ENCODE measurements at regions not wholly inside any gene's neighbourhood (a gene's known extent, or its start where the extent isn't known, plus 50 kb on each side); places are given as distances from the start of the nearest gene placed in this dataset.

DNA sequence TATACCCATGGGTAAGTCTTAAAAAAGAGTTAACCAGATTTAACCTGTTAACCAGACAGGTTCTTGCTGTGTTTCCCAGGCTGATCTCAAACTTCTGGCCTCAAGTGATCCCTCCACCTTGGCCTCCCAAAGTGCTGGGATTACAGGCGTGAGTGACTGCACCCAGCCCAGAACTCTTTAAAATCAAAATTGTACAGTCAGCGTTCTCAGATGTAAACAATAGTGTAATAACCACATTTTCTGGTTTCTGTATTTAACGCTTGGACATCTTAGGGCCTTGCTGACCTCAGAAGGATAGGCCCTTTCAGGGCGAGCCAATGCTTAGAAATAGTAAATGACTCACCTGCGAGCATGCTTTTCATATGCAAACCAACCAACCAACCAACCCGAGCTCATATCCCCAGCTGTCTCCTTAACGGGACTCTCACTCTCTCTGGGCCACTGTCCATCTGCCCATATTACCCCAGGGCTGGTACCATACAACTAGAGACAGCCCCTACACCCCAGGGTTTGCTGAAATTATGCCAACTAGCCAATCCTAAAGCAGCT is 415.0 kb upstream of the XYLT1 start:
- no peaks in the 10 kb centered on the region for H3K36me3 Mint-ChIP-seq (ENCODE audit: low read depth)
- DNase-seq (ENCODE audit: low spot score), result no peak
- no peak overlapping the region for H3K4me3 Mint-ChIP-seq
- no peak overlapping the region for H3K27ac Mint-ChIP-seq
- no peaks in the 10 kb centered on the region for H3K4me1 Mint-ChIP-seq (ENCODE audit: low read depth)
- peaks cover 4% of the 10 kb centered on the region for H3K27me3 Mint-ChIP-seq (ENCODE audit: insufficient read depth)
- no peaks in the 10 kb centered on the region for H3K9me3 Mint-ChIP-seq
- intact Hi-C loops (cut with micrococcal nuclease), result no loop called here

DNA sequence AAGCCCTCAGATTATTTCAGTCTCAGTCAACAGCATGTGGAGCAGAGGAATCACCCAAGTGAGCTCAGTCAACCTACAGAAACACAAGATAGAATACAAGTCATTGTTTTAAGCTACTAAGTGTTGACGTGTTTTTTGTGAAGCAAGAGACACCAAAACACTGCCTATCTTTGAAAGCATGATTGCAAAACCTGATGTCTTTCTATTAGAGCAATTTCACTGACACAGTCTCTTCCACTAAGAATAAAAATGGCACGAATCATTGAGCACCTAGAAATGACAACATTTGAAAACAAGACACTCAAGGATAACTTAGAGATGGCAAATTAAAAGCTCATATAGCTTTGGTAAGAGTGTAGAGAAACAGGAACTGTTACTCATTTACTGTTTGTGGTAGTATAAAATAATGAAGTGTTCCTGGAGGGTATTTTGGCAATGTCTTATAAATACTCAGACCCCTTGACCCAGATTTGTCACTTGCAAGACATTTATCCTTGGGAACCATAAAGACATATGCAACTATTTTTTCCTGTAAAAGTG is 407.1 kb upstream of the XYLT1 start:
- no peak for DNase-seq (ENCODE audit: low spot score)
- intact Hi-C loops (cut with micrococcal nuclease), result no loop called here

DNA sequence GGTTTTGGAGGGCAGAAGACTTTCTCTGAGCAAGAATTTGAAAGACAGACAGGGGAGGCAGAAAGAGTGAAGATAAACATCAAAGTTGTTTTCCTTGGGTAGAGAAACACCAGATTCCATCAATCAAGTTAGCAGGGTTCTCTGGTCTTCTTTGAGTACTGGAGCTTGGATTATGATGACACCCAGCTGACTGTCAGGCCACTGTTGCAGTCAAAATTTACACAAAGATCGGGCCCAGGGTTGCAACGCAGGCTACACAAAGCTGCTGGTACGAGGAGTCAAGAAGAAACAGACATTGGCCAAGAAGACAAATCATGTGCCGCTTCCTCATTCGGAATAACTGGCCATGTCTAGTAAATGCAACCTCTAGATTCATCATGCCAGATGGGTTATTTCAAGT is 396.2 kb upstream of the XYLT1 start:
- DNase-seq (ENCODE audit: low spot score), result no peak
- Mint-ChIP-seq H3K27ac (no peak overlapping the region), H3K36me3 (ENCODE audit: low read depth) (no peaks in the 10 kb centered on the region), H3K9me3 (no peaks in the 10 kb centered on the region), H3K4me1 (ENCODE audit: low read depth) (no peaks in the 10 kb centered on the region), H3K27me3 (ENCODE audit: insufficient read depth) (peaks cover 2% of the 10 kb centered on the region), H3K4me3 (no peak overlapping the region)
- intact Hi-C loops (cut with micrococcal nuclease), result no loop called here

More for the DNA sequence above, 407.1 kb upstream of the XYLT1 start:
- Mint-ChIP-seq H3K27ac (no peak overlapping the region), H3K27me3 (ENCODE audit: insufficient read depth) (peaks cover 1% of the 10 kb centered on the region), H3K36me3 (ENCODE audit: low read depth) (no peaks in the 10 kb centered on the region), H3K4me1 (ENCODE audit: low read depth) (no peaks in the 10 kb centered on the region), H3K4me3 (no peak overlapping the region), H3K9me3 (no peaks in the 10 kb centered on the region)

DNA sequence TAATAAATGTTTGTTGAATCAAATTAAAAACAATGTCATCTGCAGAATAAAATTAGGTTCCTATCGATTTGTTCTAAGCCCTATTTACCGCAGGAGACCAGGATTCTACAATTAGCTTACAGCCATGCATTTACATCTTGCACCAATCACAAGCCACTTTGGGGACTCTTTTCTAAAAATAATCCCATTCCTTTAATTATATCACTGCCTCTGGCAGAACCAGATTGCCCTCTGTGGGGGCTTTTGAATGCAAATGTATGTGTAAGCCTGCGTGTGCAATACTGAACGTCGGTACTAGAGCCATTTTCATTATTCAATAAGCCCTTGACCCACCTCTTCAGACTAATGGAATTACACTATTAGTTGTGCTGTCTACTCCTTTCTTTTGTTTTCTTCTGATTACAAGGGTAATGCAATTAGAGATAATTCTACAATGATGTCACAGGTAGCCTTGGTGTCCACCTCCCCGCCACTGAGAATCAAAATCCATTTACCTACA is 391.3 kb upstream of the XYLT1 start:
- intact Hi-C loops (cut with micrococcal nuclease), result no loop called here
- Mint-ChIP-seq H3K27me3 (ENCODE audit: insufficient read depth) (no peaks in the 10 kb centered on the region), H3K36me3 (ENCODE audit: low read depth) (no peaks in the 10 kb centered on the region), H3K4me3 (no peak overlapping the region), H3K9me3 (no peaks in the 10 kb centered on the region), H3K27ac (no peak overlapping the region), H3K4me1 (ENCODE audit: low read depth) (no peaks in the 10 kb centered on the region)
- DNase-seq (ENCODE audit: low spot score), result no peak

DNA sequence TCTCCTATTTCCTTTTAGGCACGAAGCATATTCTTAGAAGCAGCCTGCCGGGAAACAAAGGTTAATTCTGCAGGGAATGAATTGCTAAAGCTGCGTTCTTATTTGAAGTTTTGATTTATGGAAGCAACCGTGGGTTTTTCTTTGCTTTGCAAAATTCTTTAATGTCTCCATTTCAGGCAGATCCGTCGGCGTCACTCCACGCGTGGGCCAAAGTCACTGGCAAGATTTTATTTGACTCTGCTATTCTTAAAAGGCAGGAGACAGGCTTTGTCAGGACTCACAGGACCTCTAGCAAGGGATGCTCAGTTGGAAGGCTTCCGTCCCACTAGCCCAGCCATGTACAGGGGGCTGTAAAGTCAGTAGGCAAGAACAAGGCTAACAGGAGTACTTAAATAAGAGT is 387.3 kb upstream of the XYLT1 start:
- DNase-seq (ENCODE audit: low spot score), result no peak
- Mint-ChIP-seq H3K27me3 (ENCODE audit: insufficient read depth) (no peaks in the 10 kb centered on the region), H3K9me3 (no peaks in the 10 kb centered on the region), H3K4me1 (ENCODE audit: low read depth) (no peaks in the 10 kb centered on the region), H3K36me3 (ENCODE audit: low read depth) (no peaks in the 10 kb centered on the region), H3K4me3 (no peak overlapping the region), H3K27ac (no peak overlapping the region)
- intact Hi-C loops (cut with micrococcal nuclease), result no loop called here

DNA sequence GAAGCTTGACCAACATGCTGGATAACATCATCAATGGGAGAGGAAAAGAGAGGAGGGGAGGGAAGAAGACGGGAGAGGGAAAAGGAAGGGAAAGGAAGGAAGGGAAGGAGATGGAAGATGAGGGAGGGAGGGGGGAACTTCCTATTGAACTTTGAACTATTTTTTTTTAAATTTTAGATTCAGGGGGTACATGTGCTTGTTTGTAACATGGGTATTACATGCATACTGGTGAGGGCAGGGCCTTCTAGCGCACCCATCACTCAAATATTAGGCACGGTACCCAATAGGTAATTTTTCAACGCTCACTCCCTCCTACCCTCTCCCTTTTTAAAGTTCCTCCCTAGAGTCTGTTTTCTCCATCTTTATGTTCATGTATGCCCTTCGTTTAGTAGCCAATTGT is 383.2 kb upstream of the XYLT1 start:
- Mint-ChIP-seq H3K27me3 (ENCODE audit: insufficient read depth) (no peaks in the 10 kb centered on the region), H3K4me3 (no peak overlapping the region), H3K27ac (no peak overlapping the region), H3K9me3 (no peaks in the 10 kb centered on the region), H3K36me3 (ENCODE audit: low read depth) (no peaks in the 10 kb centered on the region), H3K4me1 (ENCODE audit: low read depth) (no peaks in the 10 kb centered on the region)
- no peak for DNase-seq (ENCODE audit: low spot score)
- intact Hi-C loops (cut with micrococcal nuclease), result no loop called here

DNA sequence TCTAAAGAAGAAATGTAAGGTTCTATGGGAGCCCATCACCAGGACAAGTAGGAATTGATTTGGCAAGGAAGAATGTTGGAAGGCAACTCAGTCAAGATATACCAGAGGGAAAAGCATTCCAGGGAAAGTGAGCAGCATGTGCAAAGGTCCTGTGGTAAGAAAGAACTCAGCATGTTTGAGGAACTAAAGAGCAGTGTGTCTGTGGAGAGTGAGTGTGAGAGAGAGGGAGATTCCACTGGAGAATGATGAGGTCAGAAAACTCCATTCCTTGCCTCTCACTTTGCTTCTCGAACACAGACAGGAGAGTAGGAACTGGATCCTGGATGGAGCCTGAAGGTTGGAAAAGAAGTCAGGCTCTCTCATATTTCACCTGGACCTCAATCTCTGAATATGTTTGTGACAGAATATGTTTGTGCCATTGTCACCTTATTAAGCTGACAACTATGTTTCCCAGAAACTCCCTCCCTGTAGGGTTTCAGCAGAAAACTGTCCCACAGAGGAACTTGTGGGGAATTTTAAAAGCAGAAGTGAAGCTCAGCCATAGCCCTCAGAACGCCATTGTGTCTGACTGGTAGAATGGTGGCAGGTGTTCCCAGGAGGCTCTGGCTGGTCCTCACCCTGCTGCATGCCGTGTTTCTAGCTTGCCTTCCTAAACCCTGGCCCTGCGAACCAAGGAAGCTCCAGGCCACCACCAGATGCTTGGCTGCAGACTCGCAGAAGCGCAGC is 382.4 kb upstream of the XYLT1 start:
- Mint-ChIP-seq H3K4me1 (ENCODE audit: low read depth) (no peaks in the 10 kb centered on the region), H3K27me3 (ENCODE audit: insufficient read depth) (no peaks in the 10 kb centered on the region), H3K9me3 (no peaks in the 10 kb centered on the region), H3K4me3 (no peak overlapping the region), H3K36me3 (ENCODE audit: low read depth) (no peaks in the 10 kb centered on the region), H3K27ac (no peak overlapping the region)
- no peak for DNase-seq (ENCODE audit: low spot score)
- intact Hi-C loops (cut with micrococcal nuclease), result no loop called here

DNA sequence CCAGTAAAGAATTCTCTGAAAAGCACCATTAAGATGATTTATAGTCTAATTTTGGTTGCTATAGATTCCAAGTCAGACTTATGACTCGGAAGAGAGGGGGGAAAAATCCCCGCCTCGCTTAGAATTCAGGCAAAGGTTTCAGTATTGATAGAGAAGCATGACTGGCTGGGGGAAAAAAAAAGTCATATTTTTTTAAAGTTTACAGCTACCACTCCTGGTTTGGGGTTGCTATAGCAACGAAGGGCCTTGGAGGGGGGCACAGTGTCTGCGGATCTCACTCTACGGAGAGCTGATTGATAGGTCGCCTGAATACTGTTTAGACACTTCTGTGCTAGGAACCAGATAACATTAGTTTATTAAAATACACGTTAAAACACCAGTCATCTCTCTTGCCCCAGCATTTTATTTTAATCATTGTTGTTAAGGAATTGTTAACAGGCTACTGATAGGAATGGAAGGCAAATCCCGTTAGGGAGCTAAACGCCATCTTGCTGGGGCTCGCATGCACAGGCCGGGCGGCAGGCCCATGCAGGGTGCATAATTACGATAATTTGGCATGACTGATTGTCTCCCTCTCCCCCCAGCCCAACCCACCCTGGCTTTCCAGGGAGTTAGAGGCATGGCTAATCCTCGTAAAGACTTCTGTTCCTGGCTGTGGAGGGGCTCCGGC is 380.0 kb upstream of the XYLT1 start:
- intact Hi-C loops (cut with micrococcal nuclease), result no loop called here

DNA sequence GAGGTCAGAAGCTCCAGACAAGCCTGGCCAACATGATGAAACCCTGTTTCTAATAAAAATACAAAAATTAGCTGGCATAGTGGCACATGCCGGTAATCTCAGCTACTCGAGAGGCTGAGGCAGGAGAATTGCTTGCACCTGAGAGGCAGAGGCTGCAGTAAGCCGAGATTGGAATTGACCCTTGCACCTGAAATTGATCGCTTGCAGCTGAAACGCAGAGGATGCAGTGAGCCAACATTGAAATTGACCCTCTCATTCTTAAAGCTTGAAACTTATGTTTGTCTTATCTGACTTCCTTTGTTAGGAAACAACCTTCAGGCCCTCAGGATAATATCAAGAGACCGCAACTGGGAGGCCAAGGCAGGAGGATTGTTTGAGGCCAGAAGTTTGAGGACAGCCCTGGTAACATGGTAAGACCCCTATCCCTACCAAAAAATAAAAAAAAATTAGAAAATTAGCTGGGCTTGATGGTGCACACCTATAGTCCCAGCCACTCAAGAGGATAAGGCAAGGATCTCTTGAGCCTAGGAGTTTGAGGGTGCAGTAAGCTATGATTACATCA is 376.6 kb upstream of the XYLT1 start:
- no peak overlapping the region for H3K27ac Mint-ChIP-seq
- no peak overlapping the region for H3K4me3 Mint-ChIP-seq
- no peaks in the 10 kb centered on the region for H3K9me3 Mint-ChIP-seq
- H3K27me3 Mint-ChIP-seq (ENCODE audit: insufficient read depth), result no peaks in the 10 kb centered on the region
- DNase-seq (ENCODE audit: low spot score), result no peak
- no peaks in the 10 kb centered on the region for H3K36me3 Mint-ChIP-seq (ENCODE audit: low read depth)
- intact Hi-C loops (cut with micrococcal nuclease), result no loop called here
- H3K4me1 Mint-ChIP-seq (ENCODE audit: low read depth), result no peaks in the 10 kb centered on the region

More for the DNA sequence above, 380.0 kb upstream of the XYLT1 start:
- Mint-ChIP-seq H3K27me3 (ENCODE audit: insufficient read depth) (no peaks in the 10 kb centered on the region), H3K4me3 (no peak overlapping the region), H3K4me1 (ENCODE audit: low read depth) (no peaks in the 10 kb centered on the region), H3K27ac (no peak overlapping the region), H3K9me3 (no peaks in the 10 kb centered on the region), H3K36me3 (ENCODE audit: low read depth) (no peaks in the 10 kb centered on the region)
- no peak for DNase-seq (ENCODE audit: low spot score)

DNA sequence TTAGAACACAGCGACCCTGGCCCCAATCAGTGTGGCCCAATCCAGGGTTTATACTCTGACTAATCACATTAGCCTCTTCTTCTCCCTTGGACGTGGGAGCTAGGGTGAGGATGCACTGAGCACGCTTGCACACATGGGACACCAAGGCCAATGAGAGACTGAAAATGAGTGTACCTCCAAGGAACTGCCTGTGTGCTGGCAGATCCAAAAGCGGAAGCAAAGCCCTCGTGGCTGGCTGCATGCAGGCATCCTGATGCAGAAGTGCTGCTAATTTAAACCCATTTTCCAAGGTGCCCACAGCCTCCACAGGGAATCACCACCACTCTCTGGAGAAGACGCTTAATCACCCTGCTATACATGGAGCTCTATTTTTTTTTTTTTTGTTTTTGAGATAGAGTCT is 375.3 kb upstream of the XYLT1 start:
- H3K36me3 Mint-ChIP-seq (ENCODE audit: low read depth), result no peaks in the 10 kb centered on the region
- H3K27ac Mint-ChIP-seq, result no peak overlapping the region
- H3K4me3 Mint-ChIP-seq, result no peak overlapping the region
- no peaks in the 10 kb centered on the region for H3K4me1 Mint-ChIP-seq (ENCODE audit: low read depth)
- H3K9me3 Mint-ChIP-seq, result no peaks in the 10 kb centered on the region
- intact Hi-C loops (cut with micrococcal nuclease), result no loop called here
- no peak for DNase-seq (ENCODE audit: low spot score)
- no peaks in the 10 kb centered on the region for H3K27me3 Mint-ChIP-seq (ENCODE audit: insufficient read depth)

DNA sequence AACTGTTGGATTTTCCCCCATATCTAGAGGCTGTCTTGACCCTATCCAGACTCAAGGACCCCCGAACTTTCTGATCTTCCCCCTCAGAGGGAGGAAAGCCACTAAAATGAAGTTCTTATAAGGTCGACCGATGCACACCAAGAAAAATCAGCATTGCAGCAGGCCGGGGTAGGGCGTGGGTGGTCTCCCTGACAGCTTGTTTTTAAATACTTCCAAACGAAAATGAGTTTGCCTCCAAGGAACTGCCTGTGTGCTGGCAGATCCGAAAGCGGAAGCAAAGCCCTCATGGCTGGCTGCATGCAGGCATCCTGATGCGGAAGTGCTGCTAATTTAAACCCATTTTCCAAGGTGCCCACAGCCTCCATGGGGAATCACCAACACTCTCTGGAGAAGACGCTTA is 374.3 kb upstream of the XYLT1 start:
- Mint-ChIP-seq H3K36me3 (ENCODE audit: low read depth) (no peaks in the 10 kb centered on the region), H3K9me3 (no peaks in the 10 kb centered on the region), H3K27ac (no peak overlapping the region), H3K4me3 (no peak overlapping the region), H3K4me1 (ENCODE audit: low read depth) (no peaks in the 10 kb centered on the region), H3K27me3 (ENCODE audit: insufficient read depth) (no peaks in the 10 kb centered on the region)
- DNase-seq (ENCODE audit: low spot score), result no peak
- intact Hi-C loops (cut with micrococcal nuclease), result no loop called here

DNA sequence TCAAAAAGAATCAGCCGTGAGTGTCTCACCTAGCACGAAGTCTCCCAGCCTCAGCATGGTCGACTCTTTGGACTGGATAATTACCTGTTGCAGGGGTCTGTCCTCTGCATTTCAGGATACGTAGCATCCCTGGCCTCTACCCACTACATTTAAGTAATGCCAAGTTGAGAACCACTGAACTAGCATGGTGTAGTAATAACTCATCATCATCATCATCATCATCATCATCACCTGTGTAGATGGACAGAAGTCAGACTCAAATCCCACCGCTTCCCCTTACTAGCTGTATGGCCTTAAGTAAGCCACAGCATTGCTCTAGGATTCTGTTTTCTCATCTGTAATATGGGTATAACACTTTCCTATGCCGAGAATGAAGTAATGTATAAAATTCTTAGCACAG is 373.1 kb upstream of the XYLT1 start:
- Mint-ChIP-seq H3K27ac (no peak overlapping the region), H3K4me1 (ENCODE audit: low read depth) (no peaks in the 10 kb centered on the region), H3K27me3 (ENCODE audit: insufficient read depth) (no peaks in the 10 kb centered on the region), H3K4me3 (no peak overlapping the region), H3K9me3 (no peaks in the 10 kb centered on the region), H3K36me3 (ENCODE audit: low read depth) (no peaks in the 10 kb centered on the region)
- DNase-seq (ENCODE audit: low spot score), result no peak
- intact Hi-C loops (cut with micrococcal nuclease), result no loop called here

DNA sequence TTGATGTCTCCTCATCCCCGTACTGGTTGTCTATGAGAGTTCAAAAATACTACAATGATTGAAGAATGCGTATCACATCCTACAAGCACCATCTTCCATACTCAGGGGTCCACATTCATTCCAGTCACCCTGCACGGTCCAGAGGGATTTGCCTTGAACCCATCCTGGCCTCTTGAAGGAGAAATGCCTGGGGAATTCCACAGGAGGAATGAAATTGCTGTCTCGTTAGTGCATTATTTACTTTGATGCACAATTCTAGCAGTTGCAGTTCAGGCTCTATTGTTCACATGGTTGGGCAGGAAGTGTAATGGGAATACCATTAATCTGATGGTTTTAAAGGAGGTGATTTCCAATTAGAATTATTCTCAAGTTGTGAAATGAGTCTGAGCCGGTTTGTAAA is 369.1 kb upstream of the XYLT1 start:
- DNase-seq (ENCODE audit: low spot score), result no peak
- Mint-ChIP-seq H3K4me1 (ENCODE audit: low read depth) (no peaks in the 10 kb centered on the region), H3K36me3 (ENCODE audit: low read depth) (no peaks in the 10 kb centered on the region), H3K4me3 (no peak overlapping the region), H3K27me3 (ENCODE audit: insufficient read depth) (no peaks in the 10 kb centered on the region), H3K9me3 (no peaks in the 10 kb centered on the region), H3K27ac (no peak overlapping the region)
- intact Hi-C loops (cut with micrococcal nuclease), result no loop called here

Measured in activated T-helper 1 cell treated with anti-CD3 and anti-CD28 coated beads, Interleukin-12 subunit alpha, Interleukin-12 subunit beta, Interleukin-2, Interleukin-4 antibody, amounts not matched to agents 30 ng/mL and 10 ng/mL and 1 ng/mL, durations not matched to agents 14 hours and 24 hours and 36 hours (primary cell).